H1 (cell line): ENCODE measurements at regions not wholly inside any gene's neighbourhood (a gene's known extent, or its start where the extent isn't known, plus 50 kb on each side); places are given as distances from the start of the nearest gene placed in this dataset.

Experiments
- CBX8 ChIP-seq: fragments of 300-800, 300-1000 bp; sonication (generic); IDR thresholded peaks from 2 replicates; pipeline ENCODE4 v1.7.1; 2016; ENCODE audit warnings: low read depth, low read length, borderline replicate concordance
- FOSL1 ChIP-seq: IDR thresholded peaks from 2 replicates; pipeline ENCODE4 v1.6.1; 2011; ENCODE audit warnings: mild to moderate bottlenecking, low read depth, low read length, moderate library complexity; ENCODE audit not compliant: insufficient read depth
- RBBP5 ChIP-seq: IDR thresholded peaks from 2 replicates; pipeline ENCODE4 v1.7.1; 2012; ENCODE audit warnings: low read depth, mild to moderate bottlenecking, inconsistent platforms, low read length, moderate library complexity, borderline replicate concordance
- TF ChIP-seq, protein P1 (sequence below): fragments of 300-600 bp; sonication (generic); IDR thresholded peaks from 2 replicates; pipeline ENCODE4 v1.7.1; 2012; ENCODE audit warnings: low read length, moderate library complexity, mild to moderate bottlenecking, inconsistent platforms; ENCODE audit not compliant: insufficient replicate concordance
- TF ChIP-seq, protein P2 (sequence below): IDR thresholded peaks from 2 replicates; pipeline ENCODE4 v1.6.1; 2011; ENCODE audit warnings: low read depth, mild to moderate bottlenecking, low read length; ENCODE audit not compliant: insufficient read depth

DNA sequence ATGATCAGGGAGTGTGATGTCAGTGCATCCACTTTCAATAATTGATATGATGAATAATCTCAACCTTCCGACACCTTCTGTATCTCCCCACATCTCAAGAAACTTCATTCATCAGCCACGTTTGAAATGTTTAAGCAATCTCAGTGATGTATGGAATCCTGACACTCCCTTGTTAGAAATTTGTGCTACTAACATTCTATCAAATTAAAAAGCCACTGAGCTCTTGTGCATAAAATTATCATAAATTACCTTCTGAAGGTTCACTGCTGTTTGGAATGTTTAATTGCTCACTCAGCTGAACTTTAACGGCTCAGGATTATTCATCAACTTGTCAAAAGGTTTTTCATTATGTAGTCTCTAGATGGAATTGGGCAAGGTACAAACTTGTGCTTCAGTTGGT, 108.4 kb upstream of the DPH6 start (continued):
- TF ChIP-seq, protein P1, sequence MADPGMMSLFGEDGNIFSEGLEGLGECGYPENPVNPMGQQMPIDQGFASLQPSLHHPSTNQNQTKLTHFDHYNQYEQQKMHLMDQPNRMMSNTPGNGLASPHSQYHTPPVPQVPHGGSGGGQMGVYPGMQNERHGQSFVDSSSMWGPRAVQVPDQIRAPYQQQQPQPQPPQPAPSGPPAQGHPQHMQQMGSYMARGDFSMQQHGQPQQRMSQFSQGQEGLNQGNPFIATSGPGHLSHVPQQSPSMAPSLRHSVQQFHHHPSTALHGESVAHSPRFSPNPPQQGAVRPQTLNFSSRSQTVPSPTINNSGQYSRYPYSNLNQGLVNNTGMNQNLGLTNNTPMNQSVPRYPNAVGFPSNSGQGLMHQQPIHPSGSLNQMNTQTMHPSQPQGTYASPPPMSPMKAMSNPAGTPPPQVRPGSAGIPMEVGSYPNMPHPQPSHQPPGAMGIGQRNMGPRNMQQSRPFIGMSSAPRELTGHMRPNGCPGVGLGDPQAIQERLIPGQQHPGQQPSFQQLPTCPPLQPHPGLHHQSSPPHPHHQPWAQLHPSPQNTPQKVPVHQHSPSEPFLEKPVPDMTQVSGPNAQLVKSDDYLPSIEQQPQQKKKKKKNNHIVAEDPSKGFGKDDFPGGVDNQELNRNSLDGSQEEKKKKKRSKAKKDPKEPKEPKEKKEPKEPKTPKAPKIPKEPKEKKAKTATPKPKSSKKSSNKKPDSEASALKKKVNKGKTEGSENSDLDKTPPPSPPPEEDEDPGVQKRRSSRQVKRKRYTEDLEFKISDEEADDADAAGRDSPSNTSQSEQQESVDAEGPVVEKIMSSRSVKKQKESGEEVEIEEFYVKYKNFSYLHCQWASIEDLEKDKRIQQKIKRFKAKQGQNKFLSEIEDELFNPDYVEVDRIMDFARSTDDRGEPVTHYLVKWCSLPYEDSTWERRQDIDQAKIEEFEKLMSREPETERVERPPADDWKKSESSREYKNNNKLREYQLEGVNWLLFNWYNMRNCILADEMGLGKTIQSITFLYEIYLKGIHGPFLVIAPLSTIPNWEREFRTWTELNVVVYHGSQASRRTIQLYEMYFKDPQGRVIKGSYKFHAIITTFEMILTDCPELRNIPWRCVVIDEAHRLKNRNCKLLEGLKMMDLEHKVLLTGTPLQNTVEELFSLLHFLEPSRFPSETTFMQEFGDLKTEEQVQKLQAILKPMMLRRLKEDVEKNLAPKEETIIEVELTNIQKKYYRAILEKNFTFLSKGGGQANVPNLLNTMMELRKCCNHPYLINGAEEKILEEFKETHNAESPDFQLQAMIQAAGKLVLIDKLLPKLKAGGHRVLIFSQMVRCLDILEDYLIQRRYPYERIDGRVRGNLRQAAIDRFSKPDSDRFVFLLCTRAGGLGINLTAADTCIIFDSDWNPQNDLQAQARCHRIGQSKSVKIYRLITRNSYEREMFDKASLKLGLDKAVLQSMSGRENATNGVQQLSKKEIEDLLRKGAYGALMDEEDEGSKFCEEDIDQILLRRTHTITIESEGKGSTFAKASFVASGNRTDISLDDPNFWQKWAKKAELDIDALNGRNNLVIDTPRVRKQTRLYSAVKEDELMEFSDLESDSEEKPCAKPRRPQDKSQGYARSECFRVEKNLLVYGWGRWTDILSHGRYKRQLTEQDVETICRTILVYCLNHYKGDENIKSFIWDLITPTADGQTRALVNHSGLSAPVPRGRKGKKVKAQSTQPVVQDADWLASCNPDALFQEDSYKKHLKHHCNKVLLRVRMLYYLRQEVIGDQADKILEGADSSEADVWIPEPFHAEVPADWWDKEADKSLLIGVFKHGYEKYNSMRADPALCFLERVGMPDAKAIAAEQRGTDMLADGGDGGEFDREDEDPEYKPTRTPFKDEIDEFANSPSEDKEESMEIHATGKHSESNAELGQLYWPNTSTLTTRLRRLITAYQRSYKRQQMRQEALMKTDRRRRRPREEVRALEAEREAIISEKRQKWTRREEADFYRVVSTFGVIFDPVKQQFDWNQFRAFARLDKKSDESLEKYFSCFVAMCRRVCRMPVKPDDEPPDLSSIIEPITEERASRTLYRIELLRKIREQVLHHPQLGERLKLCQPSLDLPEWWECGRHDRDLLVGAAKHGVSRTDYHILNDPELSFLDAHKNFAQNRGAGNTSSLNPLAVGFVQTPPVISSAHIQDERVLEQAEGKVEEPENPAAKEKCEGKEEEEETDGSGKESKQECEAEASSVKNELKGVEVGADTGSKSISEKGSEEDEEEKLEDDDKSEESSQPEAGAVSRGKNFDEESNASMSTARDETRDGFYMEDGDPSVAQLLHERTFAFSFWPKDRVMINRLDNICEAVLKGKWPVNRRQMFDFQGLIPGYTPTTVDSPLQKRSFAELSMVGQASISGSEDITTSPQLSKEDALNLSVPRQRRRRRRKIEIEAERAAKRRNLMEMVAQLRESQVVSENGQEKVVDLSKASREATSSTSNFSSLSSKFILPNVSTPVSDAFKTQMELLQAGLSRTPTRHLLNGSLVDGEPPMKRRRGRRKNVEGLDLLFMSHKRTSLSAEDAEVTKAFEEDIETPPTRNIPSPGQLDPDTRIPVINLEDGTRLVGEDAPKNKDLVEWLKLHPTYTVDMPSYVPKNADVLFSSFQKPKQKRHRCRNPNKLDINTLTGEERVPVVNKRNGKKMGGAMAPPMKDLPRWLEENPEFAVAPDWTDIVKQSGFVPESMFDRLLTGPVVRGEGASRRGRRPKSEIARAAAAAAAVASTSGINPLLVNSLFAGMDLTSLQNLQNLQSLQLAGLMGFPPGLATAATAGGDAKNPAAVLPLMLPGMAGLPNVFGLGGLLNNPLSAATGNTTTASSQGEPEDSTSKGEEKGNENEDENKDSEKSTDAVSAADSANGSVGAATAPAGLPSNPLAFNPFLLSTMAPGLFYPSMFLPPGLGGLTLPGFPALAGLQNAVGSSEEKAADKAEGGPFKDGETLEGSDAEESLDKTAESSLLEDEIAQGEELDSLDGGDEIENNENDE: no peak
- TF ChIP-seq RBBP5 (no peak), CBX8 (no peak), FOSL1 (no peak)
- TF ChIP-seq, protein P2, sequence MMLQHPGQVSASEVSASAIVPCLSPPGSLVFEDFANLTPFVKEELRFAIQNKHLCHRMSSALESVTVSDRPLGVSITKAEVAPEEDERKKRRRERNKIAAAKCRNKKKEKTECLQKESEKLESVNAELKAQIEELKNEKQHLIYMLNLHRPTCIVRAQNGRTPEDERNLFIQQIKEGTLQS: no peak
